ENCODE measurements at regions not wholly inside any gene's neighbourhood (a gene's known extent, or its start where the extent isn't known, plus 50 kb on each side); places are given as distances from the start of the nearest gene placed in this dataset.

DNA sequence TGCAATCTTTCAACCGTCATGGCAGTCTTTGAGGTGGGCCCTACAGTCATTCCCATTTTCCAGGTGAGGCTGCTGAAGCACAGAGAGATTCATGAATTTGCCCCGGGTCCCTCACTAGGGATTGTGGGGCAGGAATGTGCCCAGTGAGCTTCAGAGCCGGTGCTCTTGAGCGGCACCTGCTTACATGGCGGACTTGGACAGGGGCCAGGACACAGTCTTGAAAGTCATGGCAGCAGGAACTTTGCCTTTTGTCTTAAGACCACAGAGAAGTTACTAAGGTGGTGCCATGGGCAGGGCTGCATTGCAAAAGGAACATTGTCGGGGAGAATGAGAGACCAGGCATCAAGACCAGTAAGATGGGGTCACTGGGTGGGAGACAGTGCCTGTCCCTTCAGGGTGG is 363.4 kb downstream of the FOXL1 start:
- no peaks in the 10 kb centered on the region for H3K4me1 ChIP-seq (ENCODE audit: low read length)

DNA sequence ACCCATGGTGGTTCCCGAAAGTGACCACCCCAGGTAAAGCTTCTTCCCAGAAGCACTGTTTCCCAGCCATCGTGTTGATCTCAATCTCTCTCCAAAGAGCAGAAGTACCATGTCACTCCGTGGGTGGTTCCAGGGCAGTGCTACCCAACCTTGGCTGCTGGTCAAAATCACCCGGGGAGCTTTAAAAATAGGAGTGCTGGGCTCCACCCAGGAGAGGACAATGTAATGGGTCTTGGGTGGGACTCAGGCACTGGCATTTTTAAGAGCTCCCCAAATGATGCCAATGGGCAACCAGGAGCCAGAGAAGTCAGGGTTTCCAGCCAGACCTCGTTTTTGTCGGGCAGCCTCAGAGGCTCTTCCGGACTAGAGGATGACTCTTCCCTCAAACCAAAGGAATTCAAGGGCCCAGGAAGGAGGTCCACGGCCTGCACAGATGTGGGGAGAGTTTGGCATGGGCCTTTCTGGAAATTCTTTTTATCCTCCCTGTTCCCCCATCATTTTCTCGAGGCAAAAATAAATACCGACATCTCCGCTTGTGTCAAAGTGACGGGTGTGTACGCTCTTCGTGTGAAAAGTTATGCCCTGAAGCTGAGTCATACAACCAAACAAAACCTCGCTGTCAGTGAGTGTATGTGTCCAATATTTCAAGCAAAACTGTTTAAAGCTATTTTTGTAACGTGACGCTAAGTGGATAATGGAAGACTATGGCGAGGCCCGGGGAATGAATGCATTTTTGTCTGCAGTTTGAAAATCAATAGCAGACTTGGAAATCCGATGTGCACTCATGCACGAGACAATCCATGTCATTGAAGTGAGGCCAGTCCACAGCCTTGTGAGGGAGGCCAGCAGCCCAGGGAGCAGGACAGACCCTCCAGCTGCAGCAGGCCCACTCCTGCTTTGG is 364.1 kb downstream of the FOXL1 start:
- Histone ChIP-seq H4K20me1 (ENCODE audit: insufficient read depth, low read length) (no peaks in the 10 kb centered on the region), H3K27me3 (ENCODE audit: low read depth, low read length) (peaks cover under 1% of the 10 kb centered on the region), H3K36me3 (replicated peaks; ENCODE audit: low read depth, low read length) (no peaks in the 10 kb centered on the region), H3K27ac (ENCODE audit: low read length) (no peak overlapping the region), H3K9ac (ENCODE audit: low read length) (no peak overlapping the region), H3K4me3 (ENCODE audit: low read length) (no peak overlapping the region), H3K79me2 (ENCODE audit: low read length) (no peaks in the 10 kb centered on the region), H3K9me3 (ENCODE audit: insufficient read depth, low read length) (peaks cover 6% of the 10 kb centered on the region; the same call in 1 of the 2 replicates), H2AFZ (ENCODE audit: low read depth, low read length) (no peak overlapping the region), H3K4me2 (ENCODE audit: low read length) (no peak overlapping the region), H3K4me1 (ENCODE audit: low read length) (no peaks in the 10 kb centered on the region)
- TF ChIP-seq EZH2phosphoT487 (IDR thresholded peaks at IDR 0.05; ENCODE audit: low read depth), result no peak
- TF ChIP-seq CTCF (IDR thresholded peaks at IDR 0.05; ENCODE audit: low read depth, low read length), result no peak

More for the DNA sequence above, 363.4 kb downstream of the FOXL1 start:
- TF ChIP-seq EZH2phosphoT487 (IDR thresholded peaks at IDR 0.05; ENCODE audit: low read depth), result no peak
- TF ChIP-seq CTCF (IDR thresholded peaks at IDR 0.05; ENCODE audit: low read depth, low read length), result no peak
- H3K36me3 ChIP-seq (replicated peaks; ENCODE audit: low read depth, low read length), result no peaks in the 10 kb centered on the region
- H3K27me3 ChIP-seq (ENCODE audit: low read depth, low read length), result peaks cover 7% of the 10 kb centered on the region
- no peak overlapping the region for H3K27ac ChIP-seq (ENCODE audit: low read length)
- no peak overlapping the region for H3K4me2 ChIP-seq (ENCODE audit: low read length)
- no peak overlapping the region for H3K4me3 ChIP-seq (ENCODE audit: low read length)
- peaks cover 6% of the 10 kb centered on the region; the same call in 1 of the 2 replicates for H3K9me3 ChIP-seq (ENCODE audit: insufficient read depth, low read length)
- H3K9ac ChIP-seq (ENCODE audit: low read length), result no peak overlapping the region
- no peaks in the 10 kb centered on the region for H3K79me2 ChIP-seq (ENCODE audit: low read length)
- no peaks in the 10 kb centered on the region for H4K20me1 ChIP-seq (ENCODE audit: insufficient read depth, low read length)
- no peak overlapping the region for H2AFZ ChIP-seq (ENCODE audit: low read depth, low read length)

DNA sequence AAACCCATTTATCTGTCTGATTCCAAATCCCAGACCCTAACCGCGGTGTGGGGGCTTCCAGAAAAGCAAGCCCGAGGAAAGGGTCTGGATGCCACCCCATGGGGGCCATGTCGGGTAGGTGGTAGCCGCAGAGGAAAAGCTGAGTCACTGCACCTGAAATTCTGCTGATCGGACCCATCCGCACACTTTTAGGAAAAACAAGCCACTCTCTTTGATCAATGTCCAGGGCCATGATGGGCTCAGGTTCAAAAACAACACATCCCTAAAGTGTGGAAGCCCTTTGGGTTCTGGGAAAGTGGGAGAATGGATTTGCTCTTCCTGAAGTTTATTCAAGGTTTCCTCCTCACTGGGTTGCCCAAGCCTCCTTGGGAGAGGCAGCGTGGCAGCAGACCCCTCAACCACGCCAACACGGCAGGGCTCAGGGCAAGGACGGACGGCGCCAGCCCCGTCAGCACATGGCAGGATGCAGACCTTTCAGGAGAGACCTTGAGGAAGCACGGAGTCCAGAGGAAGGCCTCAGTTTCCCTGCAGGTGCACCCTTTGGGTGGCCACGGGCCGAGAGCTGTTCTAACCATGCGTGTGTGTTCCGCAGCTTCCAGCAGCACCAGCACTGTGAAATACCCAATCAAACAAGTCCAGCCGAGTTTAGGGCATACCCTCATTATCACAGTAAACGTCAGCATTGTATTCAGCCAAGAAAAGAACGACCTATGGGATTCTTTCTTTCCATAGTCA is 367.0 kb downstream of the FOXL1 start:
- Histone ChIP-seq H3K9ac (ENCODE audit: low read length) (no peak overlapping the region), H3K36me3 (replicated peaks; ENCODE audit: low read depth, low read length) (no peaks in the 10 kb centered on the region), H3K4me3 (ENCODE audit: low read length) (no peak overlapping the region), H3K27me3 (ENCODE audit: low read depth, low read length) (no peaks in the 10 kb centered on the region), H3K9me3 (ENCODE audit: insufficient read depth, low read length) (no peaks in the 10 kb centered on the region), H4K20me1 (ENCODE audit: insufficient read depth, low read length) (no peaks in the 10 kb centered on the region), H2AFZ (ENCODE audit: low read depth, low read length) (no peak overlapping the region), H3K79me2 (ENCODE audit: low read length) (no peaks in the 10 kb centered on the region), H3K27ac (ENCODE audit: low read length) (no peak overlapping the region), H3K4me2 (ENCODE audit: low read length) (no peak overlapping the region), H3K4me1 (ENCODE audit: low read length) (no peaks in the 10 kb centered on the region)
- no peak for TF ChIP-seq CTCF (IDR thresholded peaks at IDR 0.05; ENCODE audit: low read depth, low read length)
- no peak for TF ChIP-seq EZH2phosphoT487 (IDR thresholded peaks at IDR 0.05; ENCODE audit: low read depth)

- H3K27me3 ChIP-seq (ENCODE audit: low read depth, low read length), result no peaks in the 10 kb centered on the region
- no peaks in the 10 kb centered on the region for H3K79me2 ChIP-seq (ENCODE audit: low read length)
- no peak overlapping the region for H3K4me3 ChIP-seq (ENCODE audit: low read length)
- H2AFZ ChIP-seq (ENCODE audit: low read depth, low read length), result no peak overlapping the region
- no peak overlapping the region for H3K27ac ChIP-seq (ENCODE audit: low read length)
- no peak overlapping the region for H3K9ac ChIP-seq (ENCODE audit: low read length)
- H3K9me3 ChIP-seq (ENCODE audit: insufficient read depth, low read length), result no peaks in the 10 kb centered on the region
- H4K20me1 ChIP-seq (ENCODE audit: insufficient read depth, low read length), result no peaks in the 10 kb centered on the region
- no peaks in the 10 kb centered on the region for H3K4me1 ChIP-seq (ENCODE audit: low read length)
- no peak overlapping the region for H3K4me2 ChIP-seq (ENCODE audit: low read length)
- H3K36me3 ChIP-seq (replicated peaks; ENCODE audit: low read depth, low read length), result no peaks in the 10 kb centered on the region
- no peak for TF ChIP-seq EZH2phosphoT487 (IDR thresholded peaks at IDR 0.05; ENCODE audit: low read depth)
- TF ChIP-seq CTCF (IDR thresholded peaks at IDR 0.05; ENCODE audit: low read depth, low read length), result no peak
These were observed 368.0 kb downstream of the FOXL1 start for GRCh38 chr16:86946396-86946795.
